HCT116 (cell line): ENCODE measurements at regions not wholly inside any gene's neighbourhood (a gene's known extent, or its start where the extent isn't known, plus 50 kb on each side); places are given as distances from the start of the nearest gene placed in this dataset.

Source experiments
- ATAC-seq: fragments of 200-7000 bp; cut with Tn5 transposase; 2 replicates; pipeline ENCODE4 v1.9.1; 2020; ENCODE audit warnings: mild to moderate bottlenecking, moderate library complexity
- BruUV-seq: library from RNA; stranded (reverse); fragments of 400-500 nt; replicated peaks from 2 replicates; lab custom pipeline; 2021; lab: Mats Ljungman, UMichigan
- CTCF ChIA-PET: fragments of 300-600 bp; sonication (Branson Sonifier 250); formaldehyde crosslinking; loops from one replicate; lab custom pipeline; 2021; ENCODE audit warnings: antibody characterized with exemption; lab: Charles Lee
- POLR2A ChIA-PET: fragments of 300-600, 350-600 bp; sonication (Branson Sonifier 250); formaldehyde crosslinking; loops from one replicate; lab custom pipeline; 2021; ENCODE audit warnings: antibody characterized with exemption; lab: Charles Lee
- RAD21 ChIA-PET, 2 experiments: fragments of 300-600 bp; sonication (Branson Sonifier 250); formaldehyde crosslinking; loops; one replicate each; lab custom pipeline; 2023; ENCODE audit warnings: low total read pairs in 2 of 2; ENCODE audit not compliant: uncharacterized antibody in 2 of 2, unreplicated experiment in 2 of 2, low non-redundant PET in 1 of 2; lab: Charles Lee
- DNase-seq: peaks from one replicate; pipeline ENCODE4 v3.0.0-alpha.2; 2010; ENCODE audit warnings: low read depth, low spot score
- H2AFZ ChIP-seq: fragments of 200-600 bp; shearing (Covaris generic), sonication (generic); 2 replicates; pipeline ENCODE4 v1.6.1; 2017; ENCODE audit warnings: low read depth, mixed run types, mixed read lengths, antibody characterized with exemption, low read length; ENCODE audit not compliant: poor library complexity, severe bottlenecking
- H3K27ac ChIP-seq: 2 replicates; pipeline ENCODE4 v1.5.1; 2012; ENCODE audit warnings: low read depth, low read length
- H3K27me3 ChIP-seq: fragments of 200-600 bp; sonication (generic); 2 replicates; pipeline ENCODE4 v1.6.1; 2016; ENCODE audit warnings: mixed run types, low read length, mixed read lengths; ENCODE audit not compliant: insufficient read depth
- H3K36me3 ChIP-seq, 2 experiments: fragments of 200-500 bp in 1 of 2; fragments of 200-600 bp in 1 of 2; sonication (Bioruptor generic) in 1 of 2; sonication (generic) in 1 of 2; 2 replicates each; pipeline versions ENCODE4 v1.5.1 to v1.6.1; 2014 to 2016; ENCODE audit warnings: low read length in 2 of 2, inconsistent platforms in 1 of 2, mixed read lengths in 1 of 2, mixed run types in 1 of 2; ENCODE audit not compliant: insufficient read depth in 2 of 2, control insufficient read depth in 1 of 2
- H3K4me1 ChIP-seq, 2 experiments: fragments of 200-600 bp in 1 of 2; sonication (generic) in 1 of 2; 2 replicates each; pipeline versions ENCODE4 v1.5.1 to v1.6.1; 2012 to 2017; ENCODE audit warnings: low read length in 2 of 2, inconsistent platforms in 1 of 2, mild to moderate bottlenecking in 1 of 2, mixed read lengths in 1 of 2, mixed run types in 1 of 2, moderate library complexity in 1 of 2; ENCODE audit not compliant: insufficient read depth in 2 of 2, control insufficient read depth in 1 of 2
- H3K4me2 ChIP-seq: fragments of 200-600 bp; sonication (generic); 2 replicates; pipeline ENCODE4 v1.6.1; 2017; ENCODE audit warnings: mixed run types, low read length, mixed read lengths
- H3K4me3 ChIP-seq, 2 experiments: fragments of 200-600 bp in 1 of 2; sonication (generic) in 1 of 2; replicated peaks in 1 of 2; 2 replicates each; pipeline ENCODE4 v1.5.1; 2011 to 2016; ENCODE audit warnings: low read length in 2 of 2, control low read depth in 1 of 2, low read depth in 1 of 2, mild to moderate bottlenecking in 1 of 2, mixed read lengths in 1 of 2, mixed run types in 1 of 2
- H3K79me2 ChIP-seq: fragments of 200-600 bp; sonication (generic); 2 replicates; pipeline ENCODE4 v1.6.1; 2017; ENCODE audit warnings: mild to moderate bottlenecking, mixed run types, low read length, moderate library complexity, mixed read lengths; ENCODE audit not compliant: insufficient read depth
- H3K9ac ChIP-seq: fragments of 200-600 bp; sonication (generic); 2 replicates; pipeline ENCODE4 v1.6.1; 2016; ENCODE audit warnings: low read length, mixed read lengths
- H3K9me2 ChIP-seq: fragments of 200-600 bp; sonication (generic), shearing (Covaris generic); 2 replicates; pipeline ENCODE4 v1.6.1; 2017; ENCODE audit warnings: mixed run types, mild to moderate bottlenecking, moderate library complexity; ENCODE audit not compliant: insufficient read depth
- H3K9me3 ChIP-seq, 2 experiments: fragments of 200-500 bp in 1 of 2; fragments of 200-600 bp in 1 of 2; sonication (Bioruptor generic) in 1 of 2; sonication (generic) in 1 of 2; 2 replicates each; pipeline ENCODE4 v1.6.1; 2014 to 2017; ENCODE audit warnings: low read length in 2 of 2, mixed read lengths in 2 of 2, inconsistent platforms in 1 of 2, low read depth in 1 of 2, mild to moderate bottlenecking in 1 of 2, mixed run types in 1 of 2, moderate library complexity in 1 of 2; ENCODE audit not compliant: control insufficient read depth in 1 of 2, insufficient read depth in 1 of 2
- H4K20me1 ChIP-seq: fragments of 200-600 bp; sonication (generic), shearing (Covaris generic); 2 replicates; pipeline ENCODE4 v1.6.1; 2017; ENCODE audit warnings: mixed run types, mild to moderate bottlenecking, moderate library complexity; ENCODE audit not compliant: insufficient read depth
- CBX3 ChIP-seq: IDR thresholded peaks from 2 replicates; pipeline ENCODE4 v1.6.1; 2012; ENCODE audit warnings: low read depth
- EZH2 ChIP-seq: fragments of 200-600 bp; sonication (generic); IDR thresholded peaks from 2 replicates; pipeline ENCODE4 v1.6.1; 2017; ENCODE audit warnings: antibody characterized with exemption, mixed run types
- EZH2phosphoT487 ChIP-seq: fragments of 200-600 bp; IDR thresholded peaks from 2 replicates; pipeline ENCODE4 v1.6.1; 2018; ENCODE audit warnings: antibody characterized with exemption, borderline replicate concordance
- FOSL1 ChIP-seq: IDR thresholded peaks from 2 replicates; pipeline ENCODE4 v1.6.1; 2012; ENCODE audit warnings: low read depth
- JUND ChIP-seq: IDR thresholded peaks from 2 replicates; pipeline ENCODE4 v1.6.1; 2012
- POLR2AphosphoS5 ChIP-seq: IDR thresholded peaks from 2 replicates; pipeline ENCODE4 v1.6.1; 2011; ENCODE audit warnings: mild to moderate bottlenecking, low read depth, low read length, moderate library complexity
- RAD21 ChIP-seq: IDR thresholded peaks from 2 replicates; pipeline ENCODE4 v1.6.1; 2012; ENCODE audit warnings: low read depth, mild to moderate bottlenecking
- SIN3A ChIP-seq: IDR thresholded peaks from 2 replicates; pipeline ENCODE4 v1.6.1; 2012; ENCODE audit warnings: low read depth
- SRF ChIP-seq: IDR thresholded peaks from 2 replicates; pipeline ENCODE4 v1.6.1; 2012; ENCODE audit warnings: low read depth
- TCF7L2 ChIP-seq: IDR thresholded peaks from 2 replicates; pipeline ENCODE4 v1.7.0; 2011; ENCODE audit warnings: borderline replicate concordance, inconsistent platforms; ENCODE audit not compliant: insufficient read depth, insufficient read length; ENCODE audit errors: extremely low read depth
- ZFX ChIP-seq: fragments of 450-650 bp; IDR thresholded peaks from 2 replicates; pipeline ENCODE4 v1.6.1; 2017
- ZNF274 ChIP-seq: fragments of 200-500 bp; sonication (Bioruptor generic); IDR thresholded peaks from 2 replicates; pipeline ENCODE4 v1.6.1; 2014; ENCODE audit warnings: mild to moderate bottlenecking, low read depth, low read length, inconsistent platforms
- intact Hi-C: fragments of 100-400 bp; cut with micrococcal nuclease; formaldehyde crosslinking; loops from 2 replicates; pipeline ENCODE4 v1.10.0; 2022
- TF ChIP-seq, protein P1 (sequence below): IDR thresholded peaks from 2 replicates; pipeline ENCODE4 v1.6.1; 2012; ENCODE audit warnings: low read depth
- TF ChIP-seq, protein P2 (sequence below): IDR thresholded peaks from 2 replicates; pipeline ENCODE4 v1.6.1; 2012

DNA sequence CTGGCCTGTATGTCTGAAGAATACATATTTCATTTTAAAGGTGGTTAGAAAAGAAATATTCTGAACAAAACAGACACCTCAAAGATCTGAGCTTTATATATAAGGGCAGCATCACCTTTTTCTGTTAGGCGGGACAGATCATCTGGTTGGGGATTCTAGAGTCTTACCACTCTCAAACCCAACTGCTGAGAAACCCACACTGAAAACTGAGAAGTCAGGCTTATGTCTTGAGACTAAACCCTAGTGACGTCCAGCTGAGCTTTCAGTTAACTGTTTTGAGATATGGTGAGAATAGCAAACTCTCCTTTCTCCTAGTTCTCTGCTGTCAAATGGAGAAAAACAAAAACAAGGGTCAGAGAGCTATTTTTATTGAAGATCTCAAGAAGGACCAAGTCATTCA is 63.7 kb upstream of the CCN6 start (continued):
- TF ChIP-seq, protein P1, sequence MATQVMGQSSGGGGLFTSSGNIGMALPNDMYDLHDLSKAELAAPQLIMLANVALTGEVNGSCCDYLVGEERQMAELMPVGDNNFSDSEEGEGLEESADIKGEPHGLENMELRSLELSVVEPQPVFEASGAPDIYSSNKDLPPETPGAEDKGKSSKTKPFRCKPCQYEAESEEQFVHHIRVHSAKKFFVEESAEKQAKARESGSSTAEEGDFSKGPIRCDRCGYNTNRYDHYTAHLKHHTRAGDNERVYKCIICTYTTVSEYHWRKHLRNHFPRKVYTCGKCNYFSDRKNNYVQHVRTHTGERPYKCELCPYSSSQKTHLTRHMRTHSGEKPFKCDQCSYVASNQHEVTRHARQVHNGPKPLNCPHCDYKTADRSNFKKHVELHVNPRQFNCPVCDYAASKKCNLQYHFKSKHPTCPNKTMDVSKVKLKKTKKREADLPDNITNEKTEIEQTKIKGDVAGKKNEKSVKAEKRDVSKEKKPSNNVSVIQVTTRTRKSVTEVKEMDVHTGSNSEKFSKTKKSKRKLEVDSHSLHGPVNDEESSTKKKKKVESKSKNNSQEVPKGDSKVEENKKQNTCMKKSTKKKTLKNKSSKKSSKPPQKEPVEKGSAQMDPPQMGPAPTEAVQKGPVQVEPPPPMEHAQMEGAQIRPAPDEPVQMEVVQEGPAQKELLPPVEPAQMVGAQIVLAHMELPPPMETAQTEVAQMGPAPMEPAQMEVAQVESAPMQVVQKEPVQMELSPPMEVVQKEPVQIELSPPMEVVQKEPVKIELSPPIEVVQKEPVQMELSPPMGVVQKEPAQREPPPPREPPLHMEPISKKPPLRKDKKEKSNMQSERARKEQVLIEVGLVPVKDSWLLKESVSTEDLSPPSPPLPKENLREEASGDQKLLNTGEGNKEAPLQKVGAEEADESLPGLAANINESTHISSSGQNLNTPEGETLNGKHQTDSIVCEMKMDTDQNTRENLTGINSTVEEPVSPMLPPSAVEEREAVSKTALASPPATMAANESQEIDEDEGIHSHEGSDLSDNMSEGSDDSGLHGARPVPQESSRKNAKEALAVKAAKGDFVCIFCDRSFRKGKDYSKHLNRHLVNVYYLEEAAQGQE = no peak
- no peak for TF ChIP-seq ZFX
- TF ChIP-seq POLR2AphosphoS5 = no peak
- no peak for TF ChIP-seq FOSL1
- TF ChIP-seq, protein P2, sequence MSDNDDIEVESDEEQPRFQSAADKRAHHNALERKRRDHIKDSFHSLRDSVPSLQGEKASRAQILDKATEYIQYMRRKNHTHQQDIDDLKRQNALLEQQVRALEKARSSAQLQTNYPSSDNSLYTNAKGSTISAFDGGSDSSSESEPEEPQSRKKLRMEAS = no peak
- TF ChIP-seq EZH2 = no peak
- TF ChIP-seq EZH2phosphoT487 = no peak

GRCh38 chr6:111992851-111993250 is 61.1 kb upstream of the CCN6 start:
- Histone ChIP-seq H3K4me1 (peaks cover 7 to 23% of the 10 kb centered on the region in 2 experiments; a peak in 3 of 4 replicates), H3K9me2 (no peaks in the 10 kb centered on the region), H2AFZ (no peak overlapping the region), H3K4me3 (no peak overlapping the region)
- POLR2A ChIA-PET = no interaction called here
- intact Hi-C loops = no loop called here
- TF ChIP-seq ZNF274 = no peak
- no peak for TF ChIP-seq JUND
- TF ChIP-seq SIN3A = no peak
- TF ChIP-seq SRF = no peak
- TF ChIP-seq CBX3 = no peak
- no peak for TF ChIP-seq EZH2phosphoT487
- no peak for TF ChIP-seq TCF7L2
- no peak for TF ChIP-seq RAD21
- TF ChIP-seq, protein P2 = no peak
- TF ChIP-seq POLR2AphosphoS5 = no peak
- TF ChIP-seq, all 23 proteins: peak for 0
- Histone ChIP-seq H3K4me2 (no peak overlapping the region), H3K9me3 (no peaks in the 10 kb centered on the region), H3K9ac (no peak overlapping the region), H3K27ac (no peak overlapping the region), H3K36me3 (no peaks in the 10 kb centered on the region), H3K79me2 (no peaks in the 10 kb centered on the region), H4K20me1 (no peaks in the 10 kb centered on the region), H3K27me3 (no peaks in the 10 kb centered on the region)
- RAD21 ChIA-PET = no interaction called here
- DNase-seq = no peak
- CTCF ChIA-PET = no interaction called here
- BruUV-seq = no TSS peak
- ATAC-seq = no peak
